HepG2 (cell line): ENCODE measurements at regions not wholly inside any gene's neighbourhood (a gene's known extent, or its start where the extent isn't known, plus 50 kb on each side); places are given as distances from the start of the nearest gene placed in this dataset.

Experiments used
- CC2D1A ChIP-seq: sonication (generic); formaldehyde crosslinking; IDR thresholded peaks from 2 replicates; pipeline ENCODE4 v1.8.1; 2023; ENCODE audit warnings: mild to moderate bottlenecking, missing genetic modification reagents
- E2F2 ChIP-seq: sonication (generic); formaldehyde crosslinking; IDR thresholded peaks from 2 replicates; pipeline ENCODE4 v1.4.0; 2020; ENCODE audit warnings: missing genetic modification reagents, borderline replicate concordance
- ESRRA ChIP-seq: sonication (generic); formaldehyde crosslinking; IDR thresholded peaks from 2 replicates; pipeline ENCODE4 v1.5.1; 2020; ENCODE audit warnings: mild to moderate bottlenecking, low read depth, missing genetic modification reagents
- NFRKB ChIP-seq: fragments of 450-650 bp; IDR thresholded peaks from 2 replicates; pipeline ENCODE4 v1.6.1; 2017
- SP5 ChIP-seq: IDR thresholded peaks from 2 replicates; pipeline ENCODE4 v1.6.1; 2016; ENCODE audit warnings: low read depth, borderline replicate concordance
- TBP ChIP-seq: sonication (generic); formaldehyde crosslinking; IDR thresholded peaks from 2 replicates; pipeline ENCODE4 v1.5.0; 2020; ENCODE audit warnings: missing genetic modification reagents
- YEATS4 ChIP-seq: sonication (generic); formaldehyde crosslinking; IDR thresholded peaks from 2 replicates; pipeline ENCODE4 v1.4.0; 2020; ENCODE audit warnings: missing genetic modification reagents, borderline replicate concordance
- ZFP1 ChIP-seq: IDR thresholded peaks from 2 replicates; pipeline ENCODE4 v1.6.1; 2016
- ZHX1 ChIP-seq: sonication (generic); formaldehyde crosslinking; IDR thresholded peaks from 2 replicates; pipeline ENCODE4 v1.8.1; 2022; ENCODE audit warnings: low read depth, mild to moderate bottlenecking, missing genetic modification reagents
- ZNF382 ChIP-seq: sonication (generic); formaldehyde crosslinking; IDR thresholded peaks from 2 replicates; pipeline ENCODE4 v1.5.0; 2020; ENCODE audit warnings: missing genetic modification reagents, mild to moderate bottlenecking, borderline replicate concordance
- ZNF431 ChIP-seq: sonication (generic); formaldehyde crosslinking; IDR thresholded peaks from 2 replicates; pipeline ENCODE4 v1.9.0; 2022; ENCODE audit warnings: missing genetic modification reagents, low read depth, mild to moderate bottlenecking, borderline replicate concordance
- ZNF543 ChIP-seq: sonication (generic); formaldehyde crosslinking; IDR thresholded peaks from 2 replicates; pipeline ENCODE4 v1.4.0; 2020; ENCODE audit warnings: mild to moderate bottlenecking, missing genetic modification reagents
- ZNF552 ChIP-seq: sonication (generic); formaldehyde crosslinking; IDR thresholded peaks from 2 replicates; pipeline ENCODE4 v1.9.0; 2022; ENCODE audit warnings: missing genetic modification reagents, mild to moderate bottlenecking, borderline replicate concordance
- ZNF629 ChIP-seq: sonication (generic); formaldehyde crosslinking; conservative IDR thresholded peaks from 2 replicates; pipeline ENCODE4 v1.5.0; 2020; ENCODE audit warnings: missing genetic modification reagents
- ZNF788 ChIP-seq: sonication (generic); formaldehyde crosslinking; IDR thresholded peaks from 2 replicates; pipeline ENCODE4 v1.5.0; 2020; ENCODE audit warnings: mild to moderate bottlenecking, missing genetic modification reagents, borderline replicate concordance
- ZNF850 ChIP-seq: sonication (generic); formaldehyde crosslinking; conservative IDR thresholded peaks from 2 replicates; pipeline ENCODE4 v1.9.0; 2021; ENCODE audit warnings: mild to moderate bottlenecking, missing genetic modification reagents
- TF ChIP-seq, protein P1 (sequence below): sonication (generic); formaldehyde crosslinking; IDR thresholded peaks from 2 replicates; pipeline ENCODE4 v1.4.0; 2020; ENCODE audit warnings: missing genetic modification reagents, borderline replicate concordance
- TF ChIP-seq, protein P2 (sequence below): sonication (generic); formaldehyde crosslinking; IDR thresholded peaks from 2 replicates; pipeline ENCODE4 v1.5.0; 2020; ENCODE audit warnings: missing genetic modification reagents
- TF ChIP-seq, protein P3 (sequence below): IDR thresholded peaks from 2 replicates; pipeline ENCODE4 v1.6.1; 2016; ENCODE audit warnings: missing compliant biosample characterization, missing genetic modification reagents, borderline replicate concordance

DNA sequence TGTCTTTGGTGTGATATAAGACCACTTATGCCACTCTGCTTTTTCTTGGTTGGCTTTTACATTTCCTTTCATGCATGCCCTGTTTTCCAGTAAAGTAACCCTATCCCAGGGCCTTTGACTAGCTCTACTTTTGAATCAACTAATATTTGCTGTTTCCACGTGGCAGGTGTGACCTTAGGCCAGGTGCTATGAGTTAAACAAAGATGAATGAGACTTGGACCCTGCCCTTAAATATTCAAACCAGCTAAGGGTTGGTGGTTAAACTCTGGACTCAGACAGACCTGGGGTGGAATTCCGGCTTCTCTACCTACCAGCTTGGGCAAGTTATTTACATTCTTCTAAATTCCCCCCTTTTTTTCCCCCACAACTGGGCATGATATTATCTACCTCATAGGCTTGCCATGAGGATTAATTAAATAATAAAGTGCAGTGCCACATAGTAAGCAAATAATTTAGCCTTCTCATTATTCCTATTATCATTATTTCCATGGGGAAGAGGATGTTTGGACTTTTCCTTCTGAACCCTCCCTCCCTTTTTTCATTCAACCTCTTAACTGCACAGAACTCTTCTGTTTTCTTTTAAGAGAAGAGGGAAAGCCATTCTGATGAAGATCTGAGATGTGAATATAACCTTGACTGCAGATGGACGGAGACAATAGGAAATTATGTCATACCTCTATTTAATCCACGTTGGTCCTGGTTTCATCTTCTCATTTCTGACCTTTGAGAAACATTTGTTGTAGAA is 143.6 kb upstream of the TNFAIP3 start (continued):
- TF ChIP-seq E2F2 (CRISPR knock-in tag) (no peak), ZNF382 (CRISPR knock-in tag) (no peak), CC2D1A (CRISPR knock-in tag) (no peak), ESRRA (peak; percentile 83; the same call in 1 of the 2 replicates), ZNF629 (peak; percentile 64), NFRKB (no peak), ZNF552 (CRISPR knock-in tag) (no peak), ZNF543 (CRISPR knock-in tag) (peak; percentile 60; the same call in 1 of the 2 replicates), ZNF850 (CRISPR knock-in tag) (no peak), TBP (CRISPR knock-in tag) (no peak), ZHX1 (CRISPR knock-in tag) (0 out of 2 replicates have a peak, but pooled peaks have one; percentile 21), ZNF788 (peak; percentile 51; the same call in 1 of the 2 replicates), YEATS4 (CRISPR knock-in tag) (peak; percentile 78), ZFP1 (CRISPR knock-in tag) (no peak), ZNF431 (CRISPR knock-in tag) (peak; percentile 76; the same call in 1 of the 2 replicates), SP5 (CRISPR knock-in tag) (peak; percentile 75; the same call in 1 of the 2 replicates)
- TF ChIP-seq, protein P1, sequence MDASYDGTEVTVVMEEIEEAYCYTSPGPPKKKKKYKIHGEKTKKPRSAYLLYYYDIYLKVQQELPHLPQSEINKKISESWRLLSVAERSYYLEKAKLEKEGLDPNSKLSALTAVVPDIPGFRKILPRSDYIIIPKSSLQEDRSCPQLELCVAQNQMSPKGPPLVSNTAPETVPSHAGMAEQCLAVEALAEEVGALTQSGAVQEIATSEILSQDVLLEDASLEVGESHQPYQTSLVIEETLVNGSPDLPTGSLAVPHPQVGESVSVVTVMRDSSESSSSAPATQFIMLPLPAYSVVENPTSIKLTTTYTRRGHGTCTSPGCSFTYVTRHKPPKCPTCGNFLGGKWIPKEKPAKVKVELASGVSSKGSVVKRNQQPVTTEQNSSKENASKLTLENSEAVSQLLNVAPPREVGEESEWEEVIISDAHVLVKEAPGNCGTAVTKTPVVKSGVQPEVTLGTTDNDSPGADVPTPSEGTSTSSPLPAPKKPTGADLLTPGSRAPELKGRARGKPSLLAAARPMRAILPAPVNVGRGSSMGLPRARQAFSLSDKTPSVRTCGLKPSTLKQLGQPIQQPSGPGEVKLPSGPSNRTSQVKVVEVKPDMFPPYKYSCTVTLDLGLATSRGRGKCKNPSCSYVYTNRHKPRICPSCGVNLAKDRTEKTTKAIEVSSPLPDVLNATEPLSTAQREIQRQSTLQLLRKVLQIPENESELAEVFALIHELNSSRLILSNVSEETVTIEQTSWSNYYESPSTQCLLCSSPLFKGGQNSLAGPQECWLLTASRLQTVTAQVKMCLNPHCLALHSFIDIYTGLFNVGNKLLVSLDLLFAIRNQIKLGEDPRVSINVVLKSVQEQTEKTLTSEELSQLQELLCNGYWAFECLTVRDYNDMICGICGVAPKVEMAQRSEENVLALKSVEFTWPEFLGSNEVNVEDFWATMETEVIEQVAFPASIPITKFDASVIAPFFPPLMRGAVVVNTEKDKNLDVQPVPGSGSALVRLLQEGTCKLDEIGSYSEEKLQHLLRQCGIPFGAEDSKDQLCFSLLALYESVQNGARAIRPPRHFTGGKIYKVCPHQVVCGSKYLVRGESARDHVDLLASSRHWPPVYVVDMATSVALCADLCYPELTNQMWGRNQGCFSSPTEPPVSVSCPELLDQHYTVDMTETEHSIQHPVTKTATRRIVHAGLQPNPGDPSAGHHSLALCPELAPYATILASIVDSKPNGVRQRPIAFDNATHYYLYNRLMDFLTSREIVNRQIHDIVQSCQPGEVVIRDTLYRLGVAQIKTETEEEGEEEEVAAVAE (CRISPR knock-in tag) = peak; percentile 88; the same call in 1 of the 2 replicates
- TF ChIP-seq, protein P2, sequence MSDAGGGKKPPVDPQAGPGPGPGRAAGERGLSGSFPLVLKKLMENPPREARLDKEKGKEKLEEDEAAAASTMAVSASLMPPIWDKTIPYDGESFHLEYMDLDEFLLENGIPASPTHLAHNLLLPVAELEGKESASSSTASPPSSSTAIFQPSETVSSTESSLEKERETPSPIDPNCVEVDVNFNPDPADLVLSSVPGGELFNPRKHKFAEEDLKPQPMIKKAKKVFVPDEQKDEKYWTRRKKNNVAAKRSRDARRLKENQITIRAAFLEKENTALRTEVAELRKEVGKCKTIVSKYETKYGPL (CRISPR knock-in tag) = no peak
- TF ChIP-seq, protein P3, sequence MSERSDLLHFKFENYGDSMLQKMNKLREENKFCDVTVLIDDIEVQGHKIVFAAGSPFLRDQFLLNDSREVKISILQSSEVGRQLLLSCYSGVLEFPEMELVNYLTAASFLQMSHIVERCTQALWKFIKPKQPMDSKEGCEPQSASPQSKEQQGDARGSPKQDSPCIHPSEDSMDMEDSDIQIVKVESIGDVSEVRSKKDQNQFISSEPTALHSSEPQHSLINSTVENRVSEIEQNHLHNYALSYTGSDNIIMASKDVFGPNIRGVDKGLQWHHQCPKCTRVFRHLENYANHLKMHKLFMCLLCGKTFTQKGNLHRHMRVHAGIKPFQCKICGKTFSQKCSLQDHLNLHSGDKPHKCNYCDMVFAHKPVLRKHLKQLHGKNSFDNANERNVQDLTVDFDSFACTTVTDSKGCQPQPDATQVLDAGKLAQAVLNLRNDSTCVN (CRISPR knock-in tag) = peak; percentile 80; the same call in 1 of the 2 replicates
